ENCODE measurements at regions not wholly inside any gene's neighbourhood (a gene's known extent, or its start where the extent isn't known, plus 50 kb on each side); places are given as distances from the start of the nearest gene placed in this dataset.

DNA sequence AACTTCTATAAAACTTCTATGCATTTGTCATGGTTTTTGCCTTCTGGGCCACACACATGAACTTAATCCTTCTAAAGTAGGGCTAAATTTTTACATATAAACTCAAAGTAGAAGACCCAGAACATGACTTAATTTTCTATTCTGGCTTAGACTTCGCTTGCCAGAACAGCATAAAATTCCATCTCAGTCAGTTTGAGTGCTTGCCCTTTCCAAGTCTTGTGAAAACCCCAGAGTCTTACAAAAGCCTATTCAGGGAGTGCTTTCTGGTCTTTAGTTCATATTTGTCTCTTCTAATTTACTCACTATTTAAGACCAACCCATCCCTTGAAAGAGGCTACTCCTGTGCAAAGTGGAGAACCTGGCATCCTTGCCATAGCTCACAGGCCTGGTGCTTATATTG, 201.6 kb upstream of the MEOX2 start:
- H3K4me2 ChIP-seq = no peak overlapping the region
- Mint-ChIP-seq H3K9me3 (no peaks in the 10 kb centered on the region), H3K27ac (no peak overlapping the region; the same call in 1 of the 2 replicates), H3K4me3 (no peak overlapping the region), H3K27me3 (ENCODE audit: insufficient read depth, low read depth, poor library complexity) (no peaks in the 10 kb centered on the region), H3K4me1 (no peaks in the 10 kb centered on the region), H3K36me3 (ENCODE audit: low read depth) (no peaks in the 10 kb centered on the region)
- H3F3A ChIP-seq (replicated peaks; ENCODE audit: low read depth) = no peaks in the 10 kb centered on the region
- no peaks in the 10 kb centered on the region for H3K9me2 ChIP-seq (ENCODE audit: insufficient read depth)
- no peak for DNase-seq (ENCODE audit: low spot score)
- H3K27ac ChIP-seq (ENCODE audit: low read depth) = no peak overlapping the region
- no peaks in the 10 kb centered on the region for H3K4me1 ChIP-seq (ENCODE audit: insufficient read depth)
- no peak overlapping the region for H2AFZ ChIP-seq
- no peak for ATAC-seq
- no peaks in the 10 kb centered on the region for H3K27me3 ChIP-seq (ENCODE audit: insufficient read depth)
- no peaks in the 10 kb centered on the region for H3K36me3 ChIP-seq (ENCODE audit: insufficient read depth)
- no peaks in the 10 kb centered on the region for H4K20me1 ChIP-seq (replicated peaks; ENCODE audit: insufficient read depth)
- no peak for TF ChIP-seq EZH2phosphoT487 (IDR thresholded peaks at IDR 0.05; ENCODE audit: unreplicated experiment)
- TF ChIP-seq NANOG (IDR thresholded peaks at IDR 0.05; ENCODE audit: borderline replicate concordance) = no peak
- TF ChIP-seq ZNF331 (CRISPR knock-in tag; IDR thresholded peaks at IDR 0.05; ENCODE audit: low read depth) = no peak
- TF ChIP-seq EZH2 (IDR thresholded peaks at IDR 0.05; ENCODE audit: low read depth, unreplicated experiment) = no peak
- TF ChIP-seq, protein P1, sequence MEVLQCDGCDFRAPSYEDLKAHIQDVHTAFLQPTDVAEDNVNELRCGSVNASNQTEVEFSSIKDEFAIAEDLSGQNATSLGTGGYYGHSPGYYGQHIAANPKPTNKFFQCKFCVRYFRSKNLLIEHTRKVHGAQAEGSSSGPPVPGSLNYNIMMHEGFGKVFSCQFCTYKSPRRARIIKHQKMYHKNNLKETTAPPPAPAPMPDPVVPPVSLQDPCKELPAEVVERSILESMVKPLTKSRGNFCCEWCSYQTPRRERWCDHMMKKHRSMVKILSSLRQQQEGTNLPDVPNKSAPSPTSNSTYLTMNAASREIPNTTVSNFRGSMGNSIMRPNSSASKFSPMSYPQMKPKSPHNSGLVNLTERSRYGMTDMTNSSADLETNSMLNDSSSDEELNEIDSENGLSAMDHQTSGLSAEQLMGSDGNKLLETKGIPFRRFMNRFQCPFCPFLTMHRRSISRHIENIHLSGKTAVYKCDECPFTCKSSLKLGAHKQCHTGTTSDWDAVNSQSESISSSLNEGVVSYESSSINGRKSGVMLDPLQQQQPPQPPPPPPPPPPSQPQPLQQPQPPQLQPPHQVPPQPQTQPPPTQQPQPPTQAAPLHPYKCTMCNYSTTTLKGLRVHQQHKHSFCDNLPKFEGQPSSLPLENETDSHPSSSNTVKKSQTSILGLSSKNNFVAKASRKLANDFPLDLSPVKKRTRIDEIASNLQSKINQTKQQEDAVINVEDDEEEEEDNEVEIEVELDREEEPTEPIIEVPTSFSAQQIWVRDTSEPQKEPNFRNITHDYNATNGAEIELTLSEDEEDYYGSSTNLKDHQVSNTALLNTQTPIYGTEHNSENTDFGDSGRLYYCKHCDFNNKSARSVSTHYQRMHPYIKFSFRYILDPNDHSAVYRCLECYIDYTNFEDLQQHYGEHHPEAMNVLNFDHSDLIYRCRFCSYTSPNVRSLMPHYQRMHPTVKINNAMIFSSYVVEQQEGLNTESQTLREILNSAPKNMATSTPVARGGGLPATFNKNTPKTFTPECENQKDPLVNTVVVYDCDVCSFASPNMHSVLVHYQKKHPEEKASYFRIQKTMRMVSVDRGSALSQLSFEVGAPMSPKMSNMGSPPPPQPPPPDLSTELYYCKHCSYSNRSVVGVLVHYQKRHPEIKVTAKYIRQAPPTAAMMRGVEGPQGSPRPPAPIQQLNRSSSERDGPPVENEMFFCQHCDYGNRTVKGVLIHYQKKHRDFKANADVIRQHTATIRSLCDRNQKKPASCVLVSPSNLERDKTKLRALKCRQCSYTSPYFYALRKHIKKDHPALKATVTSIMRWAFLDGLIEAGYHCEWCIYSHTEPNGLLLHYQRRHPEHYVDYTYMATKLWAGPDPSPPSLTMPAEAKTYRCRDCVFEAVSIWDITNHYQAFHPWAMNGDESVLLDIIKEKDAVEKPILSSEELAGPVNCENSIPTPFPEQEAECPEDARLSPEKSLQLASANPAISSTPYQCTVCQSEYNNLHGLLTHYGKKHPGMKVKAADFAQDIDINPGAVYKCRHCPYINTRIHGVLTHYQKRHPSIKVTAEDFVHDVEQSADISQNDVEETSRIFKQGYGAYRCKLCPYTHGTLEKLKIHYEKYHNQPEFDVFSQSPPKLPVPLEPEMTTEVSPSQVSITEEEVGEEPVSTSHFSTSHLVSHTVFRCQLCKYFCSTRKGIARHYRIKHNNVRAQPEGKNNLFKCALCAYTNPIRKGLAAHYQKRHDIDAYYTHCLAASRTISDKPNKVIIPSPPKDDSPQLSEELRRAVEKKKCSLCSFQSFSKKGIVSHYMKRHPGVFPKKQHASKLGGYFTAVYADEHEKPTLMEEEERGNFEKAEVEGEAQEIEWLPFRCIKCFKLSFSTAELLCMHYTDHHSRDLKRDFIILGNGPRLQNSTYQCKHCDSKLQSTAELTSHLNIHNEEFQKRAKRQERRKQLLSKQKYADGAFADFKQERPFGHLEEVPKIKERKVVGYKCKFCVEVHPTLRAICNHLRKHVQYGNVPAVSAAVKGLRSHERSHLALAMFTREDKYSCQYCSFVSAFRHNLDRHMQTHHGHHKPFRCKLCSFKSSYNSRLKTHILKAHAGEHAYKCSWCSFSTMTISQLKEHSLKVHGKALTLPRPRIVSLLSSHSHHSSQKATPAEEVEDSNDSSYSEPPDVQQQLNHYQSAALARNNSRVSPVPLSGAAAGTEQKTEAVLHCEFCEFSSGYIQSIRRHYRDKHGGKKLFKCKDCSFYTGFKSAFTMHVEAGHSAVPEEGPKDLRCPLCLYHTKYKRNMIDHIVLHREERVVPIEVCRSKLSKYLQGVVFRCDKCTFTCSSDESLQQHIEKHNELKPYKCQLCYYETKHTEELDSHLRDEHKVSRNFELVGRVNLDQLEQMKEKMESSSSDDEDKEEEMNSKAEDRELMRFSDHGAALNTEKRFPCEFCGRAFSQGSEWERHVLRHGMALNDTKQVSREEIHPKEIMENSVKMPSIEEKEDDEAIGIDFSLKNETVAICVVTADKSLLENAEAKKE (CRISPR knock-in tag; IDR thresholded peaks at IDR 0.05) = no peak
- no peak for TF ChIP-seq POLR2AphosphoS5 (IDR thresholded peaks at IDR 0.05; ENCODE audit: low read depth)
- TF ChIP-seq ZNF114 (CRISPR knock-in tag; IDR thresholded peaks at IDR 0.05) = no peak
- no peak for TF ChIP-seq STAT1 (IDR thresholded peaks at IDR 0.05; ENCODE audit: unreplicated experiment)
- TF ChIP-seq JUNB (IDR thresholded peaks at IDR 0.05; ENCODE audit: unreplicated experiment) = no peak
- TF ChIP-seq, protein P2, sequence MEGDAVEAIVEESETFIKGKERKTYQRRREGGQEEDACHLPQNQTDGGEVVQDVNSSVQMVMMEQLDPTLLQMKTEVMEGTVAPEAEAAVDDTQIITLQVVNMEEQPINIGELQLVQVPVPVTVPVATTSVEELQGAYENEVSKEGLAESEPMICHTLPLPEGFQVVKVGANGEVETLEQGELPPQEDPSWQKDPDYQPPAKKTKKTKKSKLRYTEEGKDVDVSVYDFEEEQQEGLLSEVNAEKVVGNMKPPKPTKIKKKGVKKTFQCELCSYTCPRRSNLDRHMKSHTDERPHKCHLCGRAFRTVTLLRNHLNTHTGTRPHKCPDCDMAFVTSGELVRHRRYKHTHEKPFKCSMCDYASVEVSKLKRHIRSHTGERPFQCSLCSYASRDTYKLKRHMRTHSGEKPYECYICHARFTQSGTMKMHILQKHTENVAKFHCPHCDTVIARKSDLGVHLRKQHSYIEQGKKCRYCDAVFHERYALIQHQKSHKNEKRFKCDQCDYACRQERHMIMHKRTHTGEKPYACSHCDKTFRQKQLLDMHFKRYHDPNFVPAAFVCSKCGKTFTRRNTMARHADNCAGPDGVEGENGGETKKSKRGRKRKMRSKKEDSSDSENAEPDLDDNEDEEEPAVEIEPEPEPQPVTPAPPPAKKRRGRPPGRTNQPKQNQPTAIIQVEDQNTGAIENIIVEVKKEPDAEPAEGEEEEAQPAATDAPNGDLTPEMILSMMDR (conservative IDR thresholded peaks at IDR 0.05; ENCODE audit: low read depth in 2 of 2) = no peak
- TF ChIP-seq CREB1 (CRISPR knock-in tag; IDR thresholded peaks at IDR 0.05; ENCODE audit: low read depth) = no peak
- TF ChIP-seq, protein P3, sequence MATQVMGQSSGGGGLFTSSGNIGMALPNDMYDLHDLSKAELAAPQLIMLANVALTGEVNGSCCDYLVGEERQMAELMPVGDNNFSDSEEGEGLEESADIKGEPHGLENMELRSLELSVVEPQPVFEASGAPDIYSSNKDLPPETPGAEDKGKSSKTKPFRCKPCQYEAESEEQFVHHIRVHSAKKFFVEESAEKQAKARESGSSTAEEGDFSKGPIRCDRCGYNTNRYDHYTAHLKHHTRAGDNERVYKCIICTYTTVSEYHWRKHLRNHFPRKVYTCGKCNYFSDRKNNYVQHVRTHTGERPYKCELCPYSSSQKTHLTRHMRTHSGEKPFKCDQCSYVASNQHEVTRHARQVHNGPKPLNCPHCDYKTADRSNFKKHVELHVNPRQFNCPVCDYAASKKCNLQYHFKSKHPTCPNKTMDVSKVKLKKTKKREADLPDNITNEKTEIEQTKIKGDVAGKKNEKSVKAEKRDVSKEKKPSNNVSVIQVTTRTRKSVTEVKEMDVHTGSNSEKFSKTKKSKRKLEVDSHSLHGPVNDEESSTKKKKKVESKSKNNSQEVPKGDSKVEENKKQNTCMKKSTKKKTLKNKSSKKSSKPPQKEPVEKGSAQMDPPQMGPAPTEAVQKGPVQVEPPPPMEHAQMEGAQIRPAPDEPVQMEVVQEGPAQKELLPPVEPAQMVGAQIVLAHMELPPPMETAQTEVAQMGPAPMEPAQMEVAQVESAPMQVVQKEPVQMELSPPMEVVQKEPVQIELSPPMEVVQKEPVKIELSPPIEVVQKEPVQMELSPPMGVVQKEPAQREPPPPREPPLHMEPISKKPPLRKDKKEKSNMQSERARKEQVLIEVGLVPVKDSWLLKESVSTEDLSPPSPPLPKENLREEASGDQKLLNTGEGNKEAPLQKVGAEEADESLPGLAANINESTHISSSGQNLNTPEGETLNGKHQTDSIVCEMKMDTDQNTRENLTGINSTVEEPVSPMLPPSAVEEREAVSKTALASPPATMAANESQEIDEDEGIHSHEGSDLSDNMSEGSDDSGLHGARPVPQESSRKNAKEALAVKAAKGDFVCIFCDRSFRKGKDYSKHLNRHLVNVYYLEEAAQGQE (IDR thresholded peaks at IDR 0.05; ENCODE audit: unreplicated experiment) = no peak
- TF ChIP-seq, protein P4, sequence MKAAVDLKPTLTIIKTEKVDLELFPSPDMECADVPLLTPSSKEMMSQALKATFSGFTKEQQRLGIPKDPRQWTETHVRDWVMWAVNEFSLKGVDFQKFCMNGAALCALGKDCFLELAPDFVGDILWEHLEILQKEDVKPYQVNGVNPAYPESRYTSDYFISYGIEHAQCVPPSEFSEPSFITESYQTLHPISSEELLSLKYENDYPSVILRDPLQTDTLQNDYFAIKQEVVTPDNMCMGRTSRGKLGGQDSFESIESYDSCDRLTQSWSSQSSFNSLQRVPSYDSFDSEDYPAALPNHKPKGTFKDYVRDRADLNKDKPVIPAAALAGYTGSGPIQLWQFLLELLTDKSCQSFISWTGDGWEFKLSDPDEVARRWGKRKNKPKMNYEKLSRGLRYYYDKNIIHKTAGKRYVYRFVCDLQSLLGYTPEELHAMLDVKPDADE (IDR thresholded peaks at IDR 0.05) = no peak
- H3K79me2 ChIP-seq (replicated peaks; ENCODE audit: insufficient read depth) = no peaks in the 10 kb centered on the region
- H3K4me3 ChIP-seq = no peak overlapping the region

Measured in GM23338 (cell line).